ENCODE measurements at regions not wholly inside any gene's neighbourhood (a gene's known extent, or its start where the extent isn't known, plus 50 kb on each side); places are given as distances from the start of the nearest gene placed in this dataset.

GRCh38 chr13:111517641-111518010, 197.2 kb downstream of the TEX29 start:
- no peak for TF ChIP-seq CTCF (conservative IDR thresholded peaks at IDR 0.05)
- Histone ChIP-seq H3K18ac (ENCODE audit: insufficient read length, low read depth, low read length) (no peak overlapping the region), H2BK12ac (ENCODE audit: insufficient read length, low read depth, low read length) (no peak overlapping the region), H3K9ac (ENCODE audit: extremely low read depth, insufficient read length, low read length) (no peak overlapping the region), H3K4ac (ENCODE audit: low read depth, low read length) (no peak overlapping the region), H2BK120ac (ENCODE audit: low read depth, low read length, poor library complexity, severe bottlenecking) (no peak overlapping the region), H3K23me2 (ENCODE audit: insufficient read length, low read depth, low read length, poor library complexity, severe bottlenecking) (no peaks in the 10 kb centered on the region), H2BK5ac (ENCODE audit: insufficient read length, low read length) (no peak overlapping the region), H2BK20ac (ENCODE audit: low read depth, low read length, poor library complexity, severe bottlenecking) (no peak overlapping the region), H4K8ac (replicated peaks; ENCODE audit: insufficient read length, low read depth, low read length) (no peak overlapping the region), H3K9me3 (ENCODE audit: control insufficient read depth, low read depth, low read length) (no peaks in the 10 kb centered on the region), H3K79me2 (ENCODE audit: insufficient read depth, low read length) (no peaks in the 10 kb centered on the region), H3K79me1 (ENCODE audit: insufficient read depth, low read depth, low read length, poor library complexity, severe bottlenecking) (no peaks in the 10 kb centered on the region), H3K4me2 (ENCODE audit: insufficient read depth, insufficient read length, low read length) (no peak overlapping the region), H3K56ac (ENCODE audit: insufficient read length, low read depth, low read length) (no peak overlapping the region), H4K91ac (ENCODE audit: insufficient read length, low read depth, low read length) (no peak overlapping the region), H4K20me1 (ENCODE audit: control insufficient read depth, insufficient read depth, insufficient read length) (no peaks in the 10 kb centered on the region), H4K5ac (ENCODE audit: insufficient read length, low read depth, low read length) (no peak overlapping the region), H3T11ph (ENCODE audit: low read length) (no peak overlapping the region), H2BK15ac (ENCODE audit: low read depth, low read length) (no peak overlapping the region), H2AK5ac (ENCODE audit: insufficient read length, low read length) (no peak overlapping the region), H3K27me3 (ENCODE audit: insufficient read depth, low read length) (no peaks in the 10 kb centered on the region), H3K14ac (ENCODE audit: insufficient read depth, low read length) (no peak overlapping the region), H3K27ac (ENCODE audit: insufficient read length, low read depth, low read length) (no peak overlapping the region), H2AFZ (ENCODE audit: low read length) (no peak overlapping the region), H3K4me1 (ENCODE audit: insufficient read depth, low read length) (no peaks in the 10 kb centered on the region), H3K23ac (ENCODE audit: insufficient read length, low read depth, low read length) (no peak overlapping the region)
- Mint-ChIP-seq H3K27ac (no peak overlapping the region), H3K4me1 (peaks cover 0 to 3% of the 10 kb centered on the region in 2 experiments; a peak in 1 of 4 replicates), H3K4me3 (no peak overlapping the region), H3K36me3 (ENCODE audit: insufficient read depth in 1 of 3, low read depth in 3 of 3) (peaks cover 0 to 2% (median 0%) of the 10 kb centered on the region in 3 experiments; a peak in 1 of 7 replicates), H3K27me3 (ENCODE audit: low read depth) (peaks cover 14% of the 10 kb centered on the region), H3K9me3 (no peaks in the 10 kb centered on the region; a peak in 1 of 5 replicates)
- WGBS (ENCODE audit: extremely low coverage, insufficient read length, low lambda C conversion rate): no CpG with 5 or more reads among the region's 10 CpGs
- DNase-seq: no peak
